ENCODE measurements at regions not wholly inside any gene's neighbourhood (a gene's known extent, or its start where the extent isn't known, plus 50 kb on each side); places are given as distances from the start of the nearest gene placed in this dataset.

DNA sequence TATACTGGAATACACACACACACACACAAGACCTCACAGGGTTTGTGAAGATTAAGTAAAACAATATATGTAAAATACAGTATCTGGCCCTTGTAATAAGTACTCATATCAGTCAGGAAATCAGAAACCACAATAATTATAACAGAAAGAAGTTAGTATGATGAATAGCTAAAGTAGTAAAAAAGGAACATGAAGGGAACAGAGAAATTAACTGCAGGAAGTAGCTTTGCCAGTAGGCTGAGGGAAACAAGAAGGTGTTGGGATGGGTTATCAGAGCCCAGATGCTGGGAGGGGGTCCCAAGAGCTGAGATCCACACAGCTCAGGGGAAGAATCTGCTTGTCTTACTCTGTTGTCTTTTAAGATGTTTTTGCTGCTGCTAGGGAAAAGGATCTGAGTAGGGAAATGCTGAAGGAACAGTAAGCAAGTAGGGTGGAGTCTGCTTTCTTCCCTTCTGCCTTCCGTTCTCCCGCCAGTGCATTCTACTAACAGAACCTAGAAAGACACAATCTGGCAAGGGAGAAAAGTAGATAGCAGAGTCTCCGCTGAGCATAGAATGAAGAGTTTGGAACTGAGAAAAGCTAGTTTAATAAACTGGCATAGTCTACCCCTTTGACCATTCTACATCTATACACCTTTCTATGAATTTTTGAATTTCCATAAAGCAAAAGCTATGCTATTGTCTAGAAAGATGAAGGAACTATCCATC, 55.3 kb upstream of the ALDH1A1 start:
- no peak for TF ChIP-seq POLR2AphosphoS5 (IDR thresholded peaks at IDR 0.05; ENCODE audit: borderline replicate concordance, low read depth, low read length)
- no peak for TF ChIP-seq EZH2 (IDR thresholded peaks at IDR 0.05)
- no peak for TF ChIP-seq FOXP2 (optimal IDR thresholded peaks at IDR 0.05; ENCODE audit: control extremely low read depth, extremely low read length, insufficient read depth)
